HG02763 (cell line): ENCODE measurements at regions not wholly inside any gene's neighbourhood (a gene's known extent, or its start where the extent isn't known, plus 50 kb on each side); places are given as distances from the start of the nearest gene placed in this dataset.

Source experiments
- ATAC-seq: cut with Tn5 transposase; IDR thresholded peaks from one replicate; pipeline ENCODE4 v1.9.1; 2021; ENCODE audit warnings: mild to moderate bottlenecking, moderate library complexity; ENCODE audit not compliant: unreplicated experiment

DNA sequence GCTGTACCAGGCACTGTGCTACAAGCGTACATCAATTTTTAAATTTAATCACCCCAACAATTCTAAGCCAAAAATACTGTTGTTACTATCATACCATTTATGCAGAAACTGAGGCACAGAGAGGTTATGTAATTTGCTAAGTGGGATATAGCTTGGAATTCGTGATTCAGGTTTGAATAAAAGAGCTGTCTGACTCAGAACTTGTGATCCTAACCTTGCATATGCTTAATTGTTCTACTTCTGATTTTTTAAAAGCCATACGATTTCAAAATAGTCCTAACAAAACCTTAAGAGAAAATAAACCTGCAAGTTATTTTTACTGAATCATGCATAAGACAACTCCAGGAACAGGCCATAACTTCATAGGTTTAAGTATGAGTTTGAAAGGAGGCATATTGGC lies 498.0 kb upstream of the CFAP20DC start:
- no peak for ATAC-seq

DNA sequence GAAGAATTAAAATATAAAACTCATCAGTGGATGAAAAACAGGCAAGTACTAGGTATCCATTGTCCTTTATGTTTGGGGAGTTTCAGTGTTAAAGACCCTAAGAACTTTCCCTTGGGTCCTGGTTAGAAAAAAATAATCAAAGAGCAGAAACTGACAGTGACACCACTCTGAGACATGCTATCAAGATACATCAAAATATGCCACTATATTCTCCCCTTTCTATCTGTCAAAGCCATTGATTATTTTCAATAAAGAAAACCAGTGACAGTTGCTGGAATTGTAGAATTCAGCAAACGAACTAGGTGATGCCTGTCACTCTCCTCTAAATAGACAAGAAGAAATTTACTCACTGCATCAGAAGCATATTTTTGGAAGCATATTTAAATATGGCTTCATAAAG lies 496.7 kb upstream of the CFAP20DC start:
- ATAC-seq = no peak

DNA sequence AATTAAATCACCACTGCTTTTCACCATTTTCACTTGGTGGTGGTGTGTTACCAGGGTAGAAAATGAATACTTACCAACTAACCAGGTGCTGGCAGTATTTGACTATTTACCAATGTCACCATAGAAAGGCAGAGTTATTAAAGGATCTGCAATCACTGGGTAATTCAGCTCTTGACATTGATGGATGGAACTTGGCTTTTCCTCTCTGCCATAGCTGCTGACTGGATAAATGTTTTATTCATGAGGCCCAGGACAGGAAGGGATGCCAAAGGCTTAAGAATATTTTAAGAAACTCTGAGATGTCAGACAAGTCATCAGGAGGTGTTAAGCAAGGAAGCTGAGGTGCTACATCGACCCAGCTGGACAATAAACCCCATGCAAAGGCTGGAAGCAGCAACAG lies 495.5 kb upstream of the CFAP20DC start:
- no peak for ATAC-seq

DNA sequence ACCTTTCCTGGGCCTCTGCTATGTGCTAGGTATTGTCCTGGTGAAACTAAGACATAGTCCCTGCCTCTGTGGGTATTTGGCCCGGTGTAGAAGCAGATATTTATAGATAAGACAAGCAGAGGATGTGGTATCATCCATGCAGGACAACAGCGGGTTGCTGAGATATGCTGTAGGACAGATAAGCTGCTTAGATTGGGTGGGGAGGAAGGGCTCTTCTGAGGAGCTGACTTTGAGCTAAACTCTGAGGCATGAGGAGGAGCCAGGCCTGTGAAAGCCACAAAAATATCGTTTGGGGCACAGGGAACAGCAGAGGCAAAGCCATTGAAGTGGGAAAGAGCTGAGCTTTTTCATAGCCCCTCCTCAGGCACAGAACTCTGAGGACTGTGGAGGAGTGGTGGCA lies 492.5 kb upstream of the CFAP20DC start:
- no peak for ATAC-seq

DNA sequence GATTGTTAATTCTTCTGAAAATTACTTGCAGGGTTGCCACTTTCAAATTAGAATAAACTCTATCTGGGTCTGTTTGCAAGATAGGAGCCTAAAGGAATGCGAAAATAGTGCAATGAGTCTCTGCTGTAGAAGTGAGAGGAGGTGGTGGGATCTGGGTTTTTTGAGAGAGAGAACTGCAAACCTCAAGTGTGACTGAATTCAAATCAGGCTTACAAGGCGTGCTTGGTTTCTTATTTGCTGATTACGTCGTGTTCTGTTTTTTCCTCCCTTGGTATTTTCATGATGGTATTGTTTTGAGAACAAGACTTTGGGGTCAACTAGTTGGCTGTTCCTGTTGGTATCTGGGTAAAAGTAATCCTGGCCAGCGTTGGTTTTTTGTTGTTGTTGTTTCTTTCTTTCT lies 490.9 kb upstream of the CFAP20DC start:
- ATAC-seq = peak; percentile 88

DNA sequence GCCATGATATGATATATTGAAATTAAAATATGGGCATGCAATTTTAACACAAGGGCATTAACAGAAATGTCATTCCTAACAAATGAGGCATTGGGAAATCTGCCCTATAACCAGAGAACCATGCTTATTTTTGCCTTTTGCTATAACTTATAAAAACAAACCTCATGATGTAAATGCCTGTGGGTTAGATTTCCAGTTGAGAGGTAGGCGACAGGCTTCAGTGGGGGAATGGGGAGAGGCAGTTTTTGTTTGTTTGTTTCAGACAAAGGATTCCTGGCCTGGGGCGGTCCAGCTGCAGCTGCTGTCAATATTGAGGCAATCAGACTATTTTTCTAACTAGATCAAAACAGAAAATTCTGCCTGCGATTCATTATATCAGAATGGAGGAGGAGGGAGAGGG lies 490.4 kb upstream of the CFAP20DC start:
- no peak for ATAC-seq

DNA sequence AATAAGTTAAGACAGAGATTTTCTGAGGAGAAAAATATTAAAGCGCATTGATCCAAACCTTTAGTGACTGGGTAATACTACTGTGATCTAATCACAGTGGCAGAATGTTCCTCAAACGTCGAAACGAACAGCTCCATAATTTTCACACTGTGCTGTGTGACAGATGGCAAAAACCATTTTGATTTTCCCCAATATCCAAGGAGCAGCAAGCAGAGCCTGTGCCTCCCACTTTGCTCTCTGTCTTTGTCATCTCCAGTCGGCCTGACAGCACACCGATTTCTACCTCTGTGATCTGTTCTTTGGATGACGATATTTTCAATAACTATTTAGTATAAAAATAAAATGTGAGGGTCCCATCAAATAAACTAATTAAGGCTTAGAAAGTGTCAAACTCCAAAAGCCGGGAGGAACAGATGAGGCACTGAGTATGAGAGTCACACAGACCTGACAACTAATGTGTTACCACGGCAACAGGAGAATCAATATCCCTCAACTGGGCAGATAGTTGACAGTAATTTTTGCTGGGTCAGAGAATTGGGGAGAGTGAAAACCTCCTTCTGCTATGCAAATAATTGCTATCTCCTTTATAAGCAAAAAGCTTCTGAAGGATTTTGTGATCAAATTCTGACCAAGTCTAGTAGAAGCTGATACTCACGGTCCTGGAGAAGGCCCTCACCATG lies 489.1 kb upstream of the CFAP20DC start:
- ATAC-seq = no peak

DNA sequence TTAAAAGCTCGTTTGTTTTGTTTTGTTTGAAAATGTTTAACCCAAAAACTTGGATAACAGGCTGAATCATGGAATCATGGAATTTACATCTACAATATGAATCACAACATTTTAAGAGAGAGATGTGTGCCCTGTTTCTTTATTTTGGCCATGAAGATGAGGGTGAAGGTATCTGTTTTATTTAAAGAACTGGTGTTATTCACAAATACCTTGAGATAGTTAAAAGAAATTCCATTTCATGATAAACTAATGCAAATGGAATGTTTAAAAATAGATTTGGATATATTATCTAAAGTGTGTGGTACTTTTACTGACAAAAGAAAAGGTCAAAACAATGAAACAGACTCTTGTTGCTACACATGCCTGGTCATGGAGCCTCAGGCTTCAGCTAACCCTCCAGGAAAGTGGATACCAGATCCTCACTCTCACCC lies 486.0 kb upstream of the CFAP20DC start:
- ATAC-seq = no peak

DNA sequence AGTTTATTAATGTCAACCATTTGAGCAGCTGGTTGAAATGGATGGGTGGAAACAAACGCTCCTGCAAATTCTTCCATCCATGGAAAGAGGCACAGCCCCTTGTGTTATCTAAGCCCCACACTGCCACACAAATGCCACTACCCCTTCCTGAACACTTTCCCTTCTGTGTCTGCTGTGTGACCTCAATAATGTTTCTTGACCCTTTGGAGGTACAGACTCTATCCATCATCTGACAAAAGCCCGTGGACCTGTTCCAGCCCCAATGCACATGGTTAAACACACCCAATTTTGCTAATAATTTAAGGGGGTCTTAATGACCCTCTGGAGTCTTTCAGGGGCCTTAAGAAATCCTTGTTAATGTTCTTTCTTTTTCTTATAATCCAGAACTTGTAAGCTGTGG lies 482.2 kb upstream of the CFAP20DC start:
- no peak for ATAC-seq

DNA sequence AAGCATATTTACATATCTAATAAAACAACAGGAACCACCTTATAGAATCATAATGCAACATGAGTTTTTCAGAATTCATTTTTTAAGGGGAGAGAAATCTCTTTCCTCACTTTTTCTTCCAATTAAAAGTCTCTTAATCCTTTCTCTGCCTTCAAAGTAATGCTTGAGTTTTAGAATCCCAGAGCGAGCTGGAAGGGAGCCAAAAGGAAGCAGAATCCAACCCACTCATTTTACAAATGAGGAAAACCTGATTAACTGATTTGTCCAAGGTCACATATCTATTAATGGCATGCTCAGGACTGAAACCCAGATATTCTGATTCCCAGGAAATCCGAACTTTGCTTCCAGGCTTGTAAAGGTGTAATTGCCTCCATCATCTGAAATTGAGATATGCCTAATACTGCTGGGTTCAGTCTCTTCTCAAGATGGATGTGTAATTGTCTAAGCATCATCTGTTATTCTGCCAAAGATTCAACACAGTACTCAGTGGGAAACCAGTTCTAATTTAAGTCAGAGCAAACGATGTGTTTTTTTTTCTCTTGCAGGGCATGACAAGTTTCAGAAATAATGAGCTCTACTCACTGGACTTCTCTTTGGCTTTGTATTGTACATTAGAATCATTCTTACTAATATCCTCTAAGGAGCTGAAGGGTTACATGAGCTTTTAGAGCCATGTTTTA lies 481.4 kb upstream of the CFAP20DC start:
- ATAC-seq = no peak

DNA sequence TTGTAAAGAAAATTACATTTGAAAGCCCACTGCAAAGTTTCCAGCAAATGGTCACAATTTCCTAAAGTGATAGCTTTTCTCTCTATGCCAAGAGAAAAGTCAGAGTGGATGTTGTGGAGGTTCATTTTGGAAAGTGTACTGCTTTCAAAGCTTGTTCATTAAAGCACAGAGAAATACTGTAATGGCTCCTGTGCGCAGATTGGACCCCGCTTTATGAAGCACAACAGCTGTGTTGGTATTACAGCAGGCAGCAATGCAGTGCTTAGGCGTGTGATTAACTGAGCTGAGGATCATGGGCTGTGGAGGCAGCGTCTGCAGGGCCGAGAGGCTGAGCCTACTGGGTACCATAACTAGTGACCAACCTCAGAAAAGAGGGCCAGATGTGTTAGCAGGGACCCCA lies 478.4 kb upstream of the CFAP20DC start:
- ATAC-seq = no peak

DNA sequence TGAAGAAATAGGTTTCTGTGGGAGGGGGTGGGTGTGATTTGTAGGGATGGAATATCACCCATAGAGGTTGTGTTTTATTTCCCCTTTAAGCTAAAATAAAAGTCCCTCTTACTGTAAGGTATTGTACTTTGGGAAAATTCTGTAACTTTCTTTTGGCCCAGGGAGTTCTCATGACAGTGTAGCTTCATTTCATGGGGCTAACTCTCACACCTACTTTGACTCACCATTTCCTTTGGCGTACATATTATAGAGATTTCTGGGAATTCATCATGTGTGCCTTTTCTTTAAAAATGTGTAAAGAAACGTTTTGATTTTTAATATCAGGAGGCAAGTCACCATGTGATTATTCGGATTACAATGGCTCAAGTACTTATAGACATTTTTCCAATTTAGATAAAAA lies 477.7 kb upstream of the CFAP20DC start:
- ATAC-seq = no peak

DNA sequence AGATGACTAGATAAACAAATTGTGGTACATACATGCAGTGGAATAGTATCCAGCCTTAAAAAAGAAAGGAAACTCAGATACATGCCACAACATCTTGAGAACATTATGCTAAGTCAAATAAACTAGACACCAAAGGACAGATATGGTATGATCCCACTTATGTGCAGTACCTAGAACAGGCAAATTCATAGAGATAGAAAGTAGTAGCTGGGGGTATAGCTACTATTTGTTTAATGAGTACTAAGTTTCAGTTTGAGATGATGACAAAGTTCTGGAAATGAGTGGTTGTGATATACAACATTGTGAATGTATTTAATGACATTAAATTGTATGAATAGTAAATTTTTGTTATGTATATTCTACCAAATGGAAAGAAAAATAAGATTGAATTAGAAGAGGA lies 477.2 kb upstream of the CFAP20DC start:
- ATAC-seq = no peak

DNA sequence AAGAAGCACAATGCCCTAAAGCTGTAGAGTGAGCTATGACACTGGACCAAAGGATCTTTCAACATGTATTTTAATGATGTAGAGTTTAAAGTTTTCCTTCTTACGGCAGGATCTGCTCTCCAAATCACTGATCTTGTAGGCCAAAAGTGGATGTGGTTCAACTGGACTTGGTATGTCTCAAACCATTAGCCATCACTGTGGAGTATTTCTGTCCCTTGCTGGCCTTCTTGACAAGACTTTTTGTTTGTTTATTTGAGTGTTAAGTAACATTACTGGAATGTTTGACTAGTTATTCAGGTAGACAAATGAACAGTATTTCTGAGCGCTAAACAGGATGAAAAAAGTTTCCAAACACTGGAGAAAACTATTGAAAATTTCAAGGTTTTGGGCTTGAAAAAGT lies 472.7 kb upstream of the CFAP20DC start:
- no peak for ATAC-seq

DNA sequence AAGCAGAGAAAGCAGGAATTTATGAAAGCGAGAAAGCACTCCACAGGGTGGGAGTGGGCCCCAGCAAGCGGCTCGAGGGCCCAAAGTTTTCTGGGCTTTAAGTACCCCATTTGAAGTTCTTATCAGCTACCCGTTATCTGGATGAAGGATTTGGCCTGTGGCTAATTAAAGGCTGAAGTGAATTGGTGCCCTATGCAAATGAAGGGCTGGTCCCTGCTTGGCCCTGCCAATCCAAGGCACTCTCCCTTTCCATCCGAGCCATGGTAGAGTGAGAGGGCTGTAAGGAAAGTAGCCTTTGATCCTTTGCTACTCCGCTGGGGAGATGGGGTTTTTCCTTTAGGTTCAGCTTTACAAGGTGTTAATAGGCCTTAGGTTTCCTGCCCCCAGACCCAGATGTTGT lies 469.3 kb upstream of the CFAP20DC start:
- ATAC-seq = no peak

DNA sequence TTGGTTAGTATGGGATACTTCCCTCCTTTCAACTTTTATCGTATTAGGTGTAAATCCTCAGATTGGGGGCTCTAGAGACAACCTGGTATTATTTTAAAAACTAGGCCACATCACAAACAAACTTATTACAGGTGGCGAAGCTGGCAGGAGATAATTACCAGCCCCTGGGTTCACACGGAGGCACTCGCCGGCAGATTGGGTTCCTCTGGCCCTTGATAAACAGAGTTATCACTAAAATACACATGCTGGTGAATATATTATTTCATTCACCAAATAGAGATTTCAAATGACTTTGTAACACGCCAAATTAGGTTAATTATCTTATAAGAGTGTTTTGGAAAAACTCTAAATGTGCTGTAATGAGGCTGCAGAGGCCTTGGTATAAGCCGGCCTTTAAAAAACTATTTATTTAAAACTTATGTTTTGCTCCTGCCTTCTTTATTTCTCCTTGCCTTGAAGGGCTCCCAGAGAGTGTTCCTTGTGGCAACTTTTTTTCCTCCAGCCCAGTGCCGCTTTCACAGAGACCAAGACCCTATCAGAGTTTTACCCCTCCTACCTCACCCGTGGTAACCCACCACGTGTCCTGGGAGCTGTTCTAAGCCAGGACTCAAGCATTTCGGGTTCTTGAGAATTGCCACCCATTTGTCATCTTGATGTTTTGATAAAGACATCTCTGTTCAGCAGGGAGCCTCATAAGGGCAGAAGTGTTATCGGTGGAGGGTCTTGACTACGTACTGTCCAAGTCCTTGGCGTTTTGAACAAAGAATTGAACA lies 468.6 kb upstream of the CFAP20DC start:
- no peak for ATAC-seq

DNA sequence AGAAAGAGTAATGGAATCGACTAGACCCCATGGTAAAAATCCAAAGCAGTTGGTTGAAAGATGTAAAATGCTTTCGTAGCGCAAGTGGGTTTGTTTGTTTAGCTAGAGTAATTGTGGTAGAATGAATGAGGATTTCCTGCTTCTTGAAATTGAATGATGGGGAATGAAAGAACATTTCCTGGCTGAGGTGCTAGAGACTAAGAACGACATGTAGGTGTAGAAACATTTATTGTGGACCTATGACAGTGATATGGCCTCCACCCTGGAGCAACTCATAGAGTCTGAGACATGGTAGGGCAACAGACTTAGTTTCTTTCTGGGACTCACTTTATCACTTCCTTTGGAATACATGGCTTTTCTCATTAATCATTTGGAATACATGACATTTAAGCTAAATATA lies 467.6 kb upstream of the CFAP20DC start:
- ATAC-seq = no peak

DNA sequence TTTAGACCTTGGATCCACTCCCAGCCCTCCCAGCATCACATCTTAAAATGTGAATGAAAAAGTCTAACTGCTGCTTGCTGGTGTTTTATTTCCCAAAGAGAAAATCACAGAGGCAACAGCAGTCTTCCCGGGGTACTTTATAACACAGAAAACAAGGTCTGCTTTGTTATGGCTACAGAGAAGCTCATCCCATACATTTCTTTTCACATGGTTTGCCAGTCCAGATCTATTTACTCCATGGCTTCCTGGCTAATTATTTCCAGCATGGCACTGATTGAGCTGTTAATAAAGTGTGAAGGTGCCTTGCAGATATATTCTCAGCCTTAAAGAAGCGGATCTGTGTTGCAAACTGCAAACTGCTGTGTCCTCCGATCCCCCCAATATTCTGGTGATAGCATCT lies 466.1 kb upstream of the CFAP20DC start:
- ATAC-seq = no peak

DNA sequence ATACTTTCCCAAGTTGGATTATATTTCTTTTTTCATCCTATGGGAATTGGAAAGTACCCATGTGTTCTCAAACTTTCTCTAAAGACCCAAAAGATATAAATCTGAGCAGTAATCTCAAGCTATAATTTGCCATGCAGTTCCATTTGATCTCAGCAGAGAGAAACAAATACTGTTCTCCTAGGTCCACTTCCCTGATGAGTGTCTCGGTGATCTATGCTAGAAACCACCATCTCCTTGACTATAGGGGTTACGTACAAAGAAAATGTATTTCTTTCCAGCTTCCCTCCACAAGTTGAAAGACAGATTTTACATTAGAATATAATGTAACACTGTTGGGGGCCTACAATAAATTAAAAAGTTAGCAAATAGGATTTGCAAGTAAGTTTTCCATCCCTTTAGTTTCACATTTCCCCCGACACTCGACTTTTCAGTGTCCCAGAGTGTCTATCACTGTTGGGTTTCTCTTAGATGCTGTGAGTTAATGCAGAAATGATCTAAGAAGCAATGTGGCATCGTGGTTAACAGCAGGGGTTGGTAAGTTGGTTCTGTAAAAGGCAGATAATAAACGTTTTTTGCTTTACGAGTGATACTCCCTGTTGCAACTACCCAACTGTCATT lies 465.1 kb upstream of the CFAP20DC start:
- no peak for ATAC-seq

DNA sequence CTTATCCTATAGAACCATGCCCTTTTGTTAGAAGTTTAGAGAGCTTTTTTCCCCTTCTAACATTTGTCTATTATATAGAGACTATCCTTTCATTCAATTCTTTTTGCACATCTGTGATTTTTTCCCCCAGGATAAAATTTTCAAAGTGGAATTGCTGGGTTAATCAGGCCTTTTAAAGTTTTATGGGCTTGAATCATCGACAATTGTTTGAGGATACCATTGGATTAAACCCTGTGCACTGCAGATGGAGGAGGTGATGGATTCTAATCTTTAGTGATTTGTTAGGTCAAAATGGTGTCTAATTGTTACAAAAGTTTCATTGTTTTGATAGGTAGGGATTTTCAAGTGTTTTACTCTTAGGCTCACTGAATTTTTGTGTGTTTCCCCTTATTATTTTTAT lies 463.7 kb upstream of the CFAP20DC start:
- no peak for ATAC-seq

DNA sequence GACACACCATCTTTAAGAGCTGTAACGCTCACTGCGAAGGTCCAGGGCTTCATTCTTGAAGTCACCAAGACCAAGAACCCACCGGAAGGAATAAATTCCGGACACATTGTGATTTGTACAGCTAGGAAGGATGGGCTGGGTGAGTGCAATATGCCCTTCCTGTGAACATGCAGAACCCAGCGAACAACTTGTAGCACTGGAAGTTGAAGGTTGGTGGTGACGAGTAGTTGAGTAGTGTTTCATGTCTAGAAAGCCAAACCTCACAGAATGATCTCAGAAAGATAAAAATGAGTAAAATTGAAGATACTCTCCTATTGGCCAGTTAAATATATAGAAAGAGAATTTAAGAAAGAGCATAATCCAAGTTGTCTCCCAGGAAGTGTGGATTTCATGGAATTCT lies 462.2 kb upstream of the CFAP20DC start:
- no peak for ATAC-seq

DNA sequence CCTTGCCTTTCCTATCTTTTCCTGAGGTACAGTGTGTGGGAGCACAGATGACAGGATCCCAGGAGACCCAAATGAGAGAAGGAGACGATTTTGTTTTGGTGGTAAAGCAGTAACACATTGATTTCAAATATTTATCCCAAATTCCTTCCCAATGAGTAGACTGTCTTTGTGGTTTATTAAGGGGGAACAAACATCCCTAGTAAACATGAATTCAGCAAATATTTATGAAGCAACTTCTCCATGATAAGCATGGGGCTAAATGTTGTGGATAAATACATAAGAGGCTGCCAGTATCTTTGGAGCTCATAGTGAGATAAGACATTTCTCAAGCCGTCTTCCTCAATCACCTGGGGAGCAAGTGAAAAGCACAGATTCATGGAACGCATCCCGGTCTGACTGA lies 460.8 kb upstream of the CFAP20DC start:
- no peak for ATAC-seq
